GM19395 (cell line): ENCODE measurements at regions not wholly inside any gene's neighbourhood (a gene's known extent, or its start where the extent isn't known, plus 50 kb on each side); places are given as distances from the start of the nearest gene placed in this dataset.

Experiments used
- ATAC-seq: cut with Tn5 transposase; IDR thresholded peaks from one replicate; pipeline ENCODE4 v1.9.1; 2021; ENCODE audit warnings: mild to moderate bottlenecking, moderate library complexity; ENCODE audit not compliant: unreplicated experiment

DNA sequence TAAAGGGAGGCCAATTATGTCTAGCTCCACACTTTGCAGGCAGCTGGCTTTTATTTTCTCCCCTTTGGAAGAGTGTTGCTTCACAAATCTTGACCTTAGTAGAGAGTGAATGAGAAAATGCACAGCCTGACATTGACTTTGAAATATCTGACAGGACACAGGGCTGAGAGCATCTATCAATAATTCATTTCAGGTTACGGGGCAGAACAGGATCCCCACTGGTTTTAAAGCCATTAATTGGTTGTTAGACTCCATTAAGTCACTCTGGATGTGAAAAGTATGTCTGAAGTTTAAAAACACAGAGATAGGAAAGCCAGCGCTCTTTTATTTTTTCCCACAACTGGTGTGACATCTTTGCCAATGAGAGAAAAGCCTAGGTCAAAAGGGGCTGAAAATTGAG is 251.9 kb upstream of the TMC3 start:
- no peak for ATAC-seq

DNA sequence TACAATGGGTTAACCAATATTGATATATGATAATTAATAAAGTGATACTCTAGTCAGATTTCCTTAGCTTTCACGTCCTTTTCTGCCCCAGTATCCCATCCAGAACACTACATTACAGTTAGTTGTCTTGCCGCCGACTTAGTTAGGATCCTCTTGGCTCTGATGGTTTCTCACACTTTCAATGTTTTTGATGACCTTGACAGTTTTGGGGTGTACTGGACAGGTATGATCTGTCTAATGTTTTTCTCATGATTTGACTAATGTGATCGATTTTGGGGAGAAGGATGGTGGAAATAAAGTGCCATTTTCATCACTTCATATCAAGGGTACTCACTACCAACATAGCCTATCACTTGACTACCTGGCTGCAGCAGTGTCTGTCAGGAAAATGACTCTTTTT is 245.0 kb upstream of the TMC3 start:
- no peak for ATAC-seq

GRCh38 chr15:81612631-81613030 is 238.6 kb upstream of the TMC3 start:
- no peak for ATAC-seq

- ATAC-seq: no peak
These were observed 237.7 kb upstream of the TMC3 start for GRCh38 chr15:81611679-81612078.

GRCh38 chr15:81608309-81608829 is 234.4 kb upstream of the TMC3 start:
- no peak for ATAC-seq

DNA sequence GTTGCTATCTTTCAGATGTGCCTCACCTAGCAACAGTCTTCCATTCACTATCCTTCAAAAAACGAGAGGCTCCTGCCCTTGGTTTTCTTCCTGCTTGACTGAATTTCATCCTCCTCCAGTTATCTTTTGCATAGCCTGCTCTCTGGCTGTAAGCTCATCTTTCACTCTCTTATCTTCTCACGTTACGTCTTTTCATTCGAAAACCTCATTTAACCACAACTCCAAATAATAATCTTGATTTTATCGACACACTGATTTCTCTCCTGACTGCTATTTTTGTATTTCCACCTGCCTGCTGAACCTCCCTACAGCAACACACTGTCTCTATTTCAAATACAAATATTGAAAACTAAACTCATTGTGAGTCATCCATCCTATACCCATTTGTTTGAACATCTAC is 230.7 kb upstream of the TMC3 start:
- ATAC-seq: no peak

GRCh38 chr15:81596159-81596865 is 222.3 kb upstream of the TMC3 start:
- no peak for ATAC-seq

DNA sequence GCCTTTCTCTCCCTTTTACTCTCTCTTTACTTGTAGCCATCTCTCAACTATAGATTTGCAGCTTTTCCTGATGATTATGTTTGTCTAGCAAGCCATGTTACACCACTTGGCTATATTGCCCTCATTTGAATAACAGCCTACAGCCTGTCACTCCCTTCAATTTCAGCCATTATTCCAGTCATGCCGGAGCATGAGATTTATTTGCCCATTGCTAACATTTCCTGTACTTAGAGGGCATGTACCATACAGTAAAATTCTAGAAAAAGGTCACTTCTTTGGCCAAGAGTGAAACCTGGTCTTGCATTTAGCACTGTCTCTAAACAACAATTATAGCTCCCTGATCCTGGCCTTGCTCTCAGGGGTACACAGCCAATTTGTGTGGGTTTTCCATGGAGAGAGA is 221.7 kb upstream of the TMC3 start:
- ATAC-seq: no peak

- ATAC-seq: no peak
These were observed 215.7 kb upstream of the TMC3 start for GRCh38 chr15:81589671-81590070.

DNA sequence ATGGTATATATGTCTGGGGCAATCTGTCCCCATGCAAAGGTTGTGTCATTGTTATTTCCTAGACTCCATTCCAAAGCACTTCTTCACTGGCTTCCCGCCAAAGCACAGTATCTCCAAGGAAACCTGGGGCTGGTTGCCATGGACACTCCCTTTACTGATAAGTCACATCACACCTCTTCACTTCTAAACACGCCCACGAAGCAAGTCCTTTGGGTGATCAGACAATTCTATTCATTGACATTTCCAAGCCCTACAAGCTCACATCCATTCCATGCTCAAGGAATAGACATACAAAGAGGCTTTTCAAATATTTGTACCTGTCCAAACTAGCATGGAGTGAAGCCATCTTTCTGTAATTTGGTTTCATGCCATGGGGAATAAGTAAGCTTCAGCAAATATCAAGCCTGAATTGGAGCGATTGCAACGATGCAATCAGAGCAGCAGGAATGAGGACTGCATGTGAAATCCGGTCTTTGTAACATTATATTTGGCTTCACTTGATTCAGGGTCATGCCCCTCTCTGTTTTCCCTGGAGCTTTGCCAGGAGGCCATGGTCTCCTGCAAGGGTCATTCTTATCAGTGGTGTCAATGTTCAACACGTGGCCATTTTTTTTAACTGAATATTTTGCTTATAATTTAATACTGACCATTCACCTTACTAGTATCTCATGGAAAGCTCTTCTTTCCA is 201.6 kb upstream of the TMC3 start:
- no peak for ATAC-seq

DNA sequence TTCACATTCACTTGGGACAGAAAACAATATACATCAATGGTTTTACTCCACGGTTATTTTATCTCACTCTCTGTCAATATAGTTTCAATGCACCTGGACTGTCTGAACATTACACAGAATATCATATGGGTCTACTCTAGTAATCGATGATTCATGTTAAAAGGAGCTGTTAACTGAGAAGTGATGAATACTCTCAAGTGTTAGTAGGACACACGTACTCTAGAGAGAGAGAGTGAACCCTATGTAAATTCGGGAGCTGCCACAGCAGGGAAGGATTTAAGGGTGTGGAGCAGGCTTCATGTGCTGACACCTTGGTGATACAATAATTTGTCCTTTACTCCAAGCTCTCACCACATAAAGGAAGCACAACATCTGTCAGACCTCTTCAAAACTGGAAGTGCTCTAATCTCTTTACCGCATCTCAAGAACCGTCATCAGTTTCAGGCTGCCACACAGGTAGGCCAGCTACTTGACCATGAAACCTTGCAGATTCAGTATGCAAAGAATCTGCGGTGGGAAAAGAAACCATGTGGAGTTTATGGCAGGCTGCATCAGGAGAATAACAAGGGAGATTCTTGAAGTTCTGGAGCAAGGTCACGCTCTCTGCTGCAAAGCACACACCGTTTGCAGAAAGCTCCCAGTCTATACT is 199.2 kb upstream of the TMC3 start:
- no peak for ATAC-seq

- ATAC-seq: no peak
These were observed 198.2 kb upstream of the TMC3 start for GRCh38 chr15:81572190-81572589.

- no peak for ATAC-seq
These were observed 195.5 kb upstream of the TMC3 start for GRCh38 chr15:81569286-81570080.

DNA sequence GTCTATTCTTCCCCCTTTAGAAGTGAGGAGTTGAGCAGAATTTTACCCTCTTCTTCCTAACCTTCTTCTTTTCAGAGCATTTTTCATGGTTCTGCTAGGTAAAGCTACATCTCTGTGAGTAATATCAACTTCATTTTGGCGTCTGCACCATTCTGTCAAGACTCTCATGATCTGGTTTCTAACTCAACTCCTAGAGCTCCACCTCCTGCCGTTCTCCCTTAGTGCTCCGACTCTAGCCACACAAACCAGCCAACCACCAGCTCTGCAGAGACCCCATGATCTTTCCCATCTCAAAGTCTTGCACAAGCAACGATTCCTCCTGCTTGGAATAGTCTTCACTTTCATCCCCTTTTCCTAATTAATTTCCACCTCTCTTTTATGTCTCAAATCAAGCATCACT is 193.9 kb upstream of the TMC3 start:
- ATAC-seq: no peak

DNA sequence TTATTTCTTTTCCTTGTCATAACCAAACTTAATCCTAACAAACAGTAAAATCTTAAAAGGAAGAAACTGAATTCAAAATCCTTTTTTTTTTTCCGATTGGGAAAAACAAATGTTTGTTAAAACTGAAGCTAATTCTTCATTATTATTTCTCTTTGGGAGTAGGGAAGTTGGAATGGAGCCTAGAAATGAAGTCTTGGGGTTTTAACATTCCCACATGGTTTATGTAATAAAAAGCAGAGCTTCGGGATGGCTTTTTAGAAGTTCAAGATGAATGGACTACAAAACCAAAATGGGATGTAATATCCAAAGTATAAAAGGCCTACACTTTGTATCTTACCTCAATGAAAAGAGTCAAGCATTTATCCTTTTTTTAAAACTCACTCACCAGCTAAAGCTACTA is 189.0 kb upstream of the TMC3 start:
- no peak for ATAC-seq

DNA sequence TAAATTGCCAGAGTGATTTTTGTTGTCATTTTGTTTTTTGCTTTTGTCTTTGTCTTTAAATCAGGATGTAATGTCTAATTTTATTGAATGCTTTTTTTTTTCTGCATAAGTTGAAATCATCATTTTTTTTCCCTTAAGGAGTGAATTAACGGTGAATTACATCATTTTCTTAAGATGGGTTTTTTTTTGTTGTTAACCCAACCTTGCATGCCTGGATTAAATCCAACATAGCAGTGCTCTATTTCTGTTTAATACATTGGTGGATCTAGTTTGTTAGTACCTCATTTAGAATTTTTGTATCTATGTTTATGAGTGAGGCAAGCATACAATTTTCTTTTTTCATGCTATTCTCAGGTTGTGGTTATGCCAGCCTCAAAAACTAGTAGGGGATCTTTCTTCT is 186.4 kb upstream of the TMC3 start:
- ATAC-seq: no peak

GRCh38 chr15:81558056-81558455 is 184.0 kb upstream of the TMC3 start:
- ATAC-seq: no peak

GRCh38 chr15:81555346-81555745 is 181.3 kb upstream of the TMC3 start:
- no peak for ATAC-seq

DNA sequence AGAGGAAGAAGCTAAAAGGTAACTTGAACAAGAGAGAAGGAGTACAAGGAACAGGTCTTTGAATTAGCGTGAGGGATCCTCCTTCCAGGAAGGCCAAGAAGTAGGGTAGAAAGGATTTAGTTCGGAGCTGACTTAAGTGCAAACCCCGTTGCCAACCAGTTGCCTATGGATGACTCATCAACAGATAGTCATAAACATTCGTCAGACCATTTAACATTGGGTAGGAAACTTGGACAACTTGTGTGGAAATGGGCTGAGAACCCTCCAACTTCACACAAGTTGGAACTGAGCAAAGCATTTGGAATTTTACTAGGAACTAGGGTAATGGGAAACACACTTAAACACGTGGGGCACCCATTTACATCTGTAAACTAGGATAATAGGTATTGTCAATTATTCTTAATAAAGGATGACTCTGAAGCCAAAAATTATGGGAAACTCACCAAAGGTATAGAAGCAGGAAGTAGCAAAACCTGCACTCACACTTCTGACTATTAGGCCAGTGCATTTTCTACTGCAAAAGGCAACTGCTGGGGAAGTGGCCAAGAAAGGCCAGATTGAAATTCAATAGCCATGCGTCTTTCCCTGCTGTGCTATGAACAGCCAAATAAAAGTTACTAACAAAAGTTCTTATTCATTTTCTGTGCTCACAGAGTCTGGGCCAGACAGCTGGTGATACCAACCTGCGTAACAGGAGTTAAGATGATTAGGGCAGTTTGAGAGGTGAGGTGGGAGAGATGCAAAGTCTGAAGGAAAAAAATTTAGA is 174.5 kb upstream of the TMC3 start:
- ATAC-seq: no peak

- no peak for ATAC-seq
These were observed 173.6 kb upstream of the TMC3 start for GRCh38 chr15:81547521-81548132.
